B cell (primary cell): ENCODE measurements at regions not wholly inside any gene's neighbourhood (a gene's known extent, or its start where the extent isn't known, plus 50 kb on each side); places are given as distances from the start of the nearest gene placed in this dataset.

Experiments
- EZH2 ChIP-seq: IDR thresholded peaks from 2 replicates; pipeline ENCODE4 v1.6.1; 2012; ENCODE audit warnings: borderline replicate concordance, low read depth, mild to moderate bottlenecking, moderate library complexity, low read length; ENCODE audit not compliant: insufficient read depth, poor library complexity, severe bottlenecking
- TF ChIP-seq, protein P1 (sequence below): fragments of 200-600 bp; IDR thresholded peaks from one replicate; pipeline ENCODE4 v1.8.0; 2022; ENCODE audit warnings: antibody characterized with exemption, mild to moderate bottlenecking

DNA sequence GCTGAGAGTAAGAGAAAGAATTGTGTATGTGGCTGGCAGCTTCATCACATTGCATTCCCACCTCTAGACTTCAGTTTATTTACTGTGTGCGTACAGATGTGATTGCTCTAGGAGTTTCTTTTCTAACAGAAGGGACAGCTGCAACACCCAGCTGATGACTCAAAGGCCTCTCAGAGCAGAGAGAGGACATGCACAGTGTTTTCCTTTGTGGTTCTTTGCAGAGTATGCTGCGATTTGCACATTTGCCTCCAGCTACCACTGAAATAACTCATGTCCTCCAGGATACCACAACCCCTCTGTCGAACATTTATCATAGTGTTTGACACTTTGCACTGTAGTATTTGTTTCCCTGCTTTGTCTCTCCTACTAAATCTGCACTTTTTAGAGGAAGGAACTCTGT is 294.1 kb downstream of the STIM2 start:
- TF ChIP-seq, protein P1, sequence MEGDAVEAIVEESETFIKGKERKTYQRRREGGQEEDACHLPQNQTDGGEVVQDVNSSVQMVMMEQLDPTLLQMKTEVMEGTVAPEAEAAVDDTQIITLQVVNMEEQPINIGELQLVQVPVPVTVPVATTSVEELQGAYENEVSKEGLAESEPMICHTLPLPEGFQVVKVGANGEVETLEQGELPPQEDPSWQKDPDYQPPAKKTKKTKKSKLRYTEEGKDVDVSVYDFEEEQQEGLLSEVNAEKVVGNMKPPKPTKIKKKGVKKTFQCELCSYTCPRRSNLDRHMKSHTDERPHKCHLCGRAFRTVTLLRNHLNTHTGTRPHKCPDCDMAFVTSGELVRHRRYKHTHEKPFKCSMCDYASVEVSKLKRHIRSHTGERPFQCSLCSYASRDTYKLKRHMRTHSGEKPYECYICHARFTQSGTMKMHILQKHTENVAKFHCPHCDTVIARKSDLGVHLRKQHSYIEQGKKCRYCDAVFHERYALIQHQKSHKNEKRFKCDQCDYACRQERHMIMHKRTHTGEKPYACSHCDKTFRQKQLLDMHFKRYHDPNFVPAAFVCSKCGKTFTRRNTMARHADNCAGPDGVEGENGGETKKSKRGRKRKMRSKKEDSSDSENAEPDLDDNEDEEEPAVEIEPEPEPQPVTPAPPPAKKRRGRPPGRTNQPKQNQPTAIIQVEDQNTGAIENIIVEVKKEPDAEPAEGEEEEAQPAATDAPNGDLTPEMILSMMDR, result no peak
- TF ChIP-seq EZH2, result no peak
